22Rv1 (cell line): ENCODE measurements at regions not wholly inside any gene's neighbourhood (a gene's known extent, or its start where the extent isn't known, plus 50 kb on each side); places are given as distances from the start of the nearest gene placed in this dataset.

Experiments
- ZFX ChIP-seq: fragments of 450-650 bp; IDR thresholded peaks from 2 replicates; pipeline ENCODE4 v1.6.1; 2017; ENCODE audit warnings: antibody characterized with exemption, borderline replicate concordance
- TF ChIP-seq, protein P1 (sequence below): fragments of 450-650 bp; IDR thresholded peaks from 2 replicates; pipeline ENCODE4 v1.5.1; 2017; ENCODE audit warnings: mild to moderate bottlenecking

DNA sequence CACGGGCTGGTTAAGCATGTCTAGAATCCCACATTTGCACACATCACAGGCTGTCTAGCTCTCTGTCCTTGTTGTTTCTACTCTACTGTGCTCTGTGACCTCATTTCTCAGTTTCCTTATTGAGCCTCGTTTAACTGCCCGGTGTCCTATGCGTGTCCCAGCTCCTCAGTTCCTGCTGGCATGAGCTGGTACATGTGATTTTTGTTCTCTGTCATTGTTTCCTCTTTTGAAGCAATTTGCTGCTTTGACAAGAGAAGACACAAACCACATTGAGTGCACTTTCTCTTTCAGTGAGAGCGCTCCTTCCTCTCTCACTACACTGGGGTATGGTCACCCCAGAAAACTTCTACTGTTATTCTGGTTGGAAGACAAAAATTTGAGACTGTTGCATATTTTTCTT, 563.5 kb downstream of the PDCD6IP start:
- TF ChIP-seq, protein P1, sequence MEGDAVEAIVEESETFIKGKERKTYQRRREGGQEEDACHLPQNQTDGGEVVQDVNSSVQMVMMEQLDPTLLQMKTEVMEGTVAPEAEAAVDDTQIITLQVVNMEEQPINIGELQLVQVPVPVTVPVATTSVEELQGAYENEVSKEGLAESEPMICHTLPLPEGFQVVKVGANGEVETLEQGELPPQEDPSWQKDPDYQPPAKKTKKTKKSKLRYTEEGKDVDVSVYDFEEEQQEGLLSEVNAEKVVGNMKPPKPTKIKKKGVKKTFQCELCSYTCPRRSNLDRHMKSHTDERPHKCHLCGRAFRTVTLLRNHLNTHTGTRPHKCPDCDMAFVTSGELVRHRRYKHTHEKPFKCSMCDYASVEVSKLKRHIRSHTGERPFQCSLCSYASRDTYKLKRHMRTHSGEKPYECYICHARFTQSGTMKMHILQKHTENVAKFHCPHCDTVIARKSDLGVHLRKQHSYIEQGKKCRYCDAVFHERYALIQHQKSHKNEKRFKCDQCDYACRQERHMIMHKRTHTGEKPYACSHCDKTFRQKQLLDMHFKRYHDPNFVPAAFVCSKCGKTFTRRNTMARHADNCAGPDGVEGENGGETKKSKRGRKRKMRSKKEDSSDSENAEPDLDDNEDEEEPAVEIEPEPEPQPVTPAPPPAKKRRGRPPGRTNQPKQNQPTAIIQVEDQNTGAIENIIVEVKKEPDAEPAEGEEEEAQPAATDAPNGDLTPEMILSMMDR = no peak
- TF ChIP-seq ZFX = no peak
